Activated CD8-positive, alpha-beta memory T cell treated with anti-CD3 and anti-CD28 coated beads for 4 hours (primary cell): ENCODE measurements at regions not wholly inside any gene's neighbourhood (a gene's known extent, or its start where the extent isn't known, plus 50 kb on each side); places are given as distances from the start of the nearest gene placed in this dataset.
"Not testable (repeated sequence)": the region's sequence is repeated elsewhere in the genome, so short reads cannot be mapped to it uniquely, and the experiment has no call there.

Source experiments
- DNase-seq, 2 donors: peaks; one replicate each; pipeline ENCODE4 v3.0.0-alpha.2; 2020; ENCODE audit warnings: low read depth in 2 of 2

DNA sequence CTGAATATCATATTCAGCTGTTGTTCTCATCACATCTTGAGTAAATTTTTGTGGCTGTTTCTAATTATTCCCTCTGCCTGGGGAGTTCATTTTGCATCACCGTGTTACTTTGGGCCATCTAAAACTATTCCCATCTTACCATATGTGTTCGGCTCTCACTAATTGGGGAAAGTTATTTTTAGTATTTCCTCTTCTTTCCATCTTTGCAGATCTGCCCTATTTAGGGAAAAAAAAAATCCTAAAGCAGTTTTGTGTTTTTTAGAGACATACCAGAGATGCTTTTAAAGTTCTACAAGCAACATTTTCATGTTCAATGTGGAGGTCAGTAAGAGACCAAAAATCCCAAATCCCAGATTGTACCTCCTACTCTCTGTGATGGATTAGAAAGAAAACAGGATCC is 111.3 kb upstream of the NDUFV2 start:
- no peak for DNase-seq

DNA sequence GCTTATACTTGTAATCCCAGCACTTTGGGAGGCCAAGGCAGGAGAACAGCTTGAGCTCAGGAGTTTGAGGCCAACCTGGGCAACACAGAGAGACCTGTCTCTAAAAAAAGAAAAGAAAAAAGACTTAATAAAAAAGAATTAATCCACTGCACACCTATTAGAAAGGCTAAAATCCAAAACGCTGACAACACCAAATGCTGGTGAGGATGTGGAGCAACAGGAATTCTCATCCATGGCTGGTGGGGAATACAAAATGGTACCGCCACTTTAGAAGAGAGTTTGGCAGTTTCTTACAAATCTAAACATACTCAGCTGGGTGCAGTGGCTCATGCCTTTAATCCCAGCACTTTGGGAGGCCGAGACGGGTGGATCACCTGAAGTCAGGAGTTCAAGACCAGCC is 110.0 kb upstream of the NDUFV2 start:
- not testable (repeated sequence) for DNase-seq

DNA sequence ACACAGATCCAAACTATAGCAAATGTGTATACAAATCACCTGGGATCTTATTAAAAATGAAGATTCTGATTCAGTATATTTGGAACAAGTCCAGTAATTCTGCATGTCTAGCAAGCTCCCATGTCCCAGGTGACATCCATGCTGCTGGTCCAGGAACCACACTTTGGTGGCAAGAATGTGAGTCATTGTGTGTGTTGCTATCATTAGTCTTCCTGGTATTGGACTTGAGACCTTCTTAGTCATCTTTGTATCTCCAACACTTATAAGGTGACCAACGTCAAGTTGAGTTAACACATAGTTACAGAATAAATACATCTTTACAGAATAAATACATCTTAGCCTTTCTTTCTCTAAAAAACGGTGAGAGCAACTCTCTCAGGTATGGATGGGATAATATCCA is 107.9 kb upstream of the NDUFV2 start:
- no peak for DNase-seq

GRCh38 chr18:8995096-8995495 is 107.4 kb upstream of the NDUFV2 start:
- no peak for DNase-seq

DNA sequence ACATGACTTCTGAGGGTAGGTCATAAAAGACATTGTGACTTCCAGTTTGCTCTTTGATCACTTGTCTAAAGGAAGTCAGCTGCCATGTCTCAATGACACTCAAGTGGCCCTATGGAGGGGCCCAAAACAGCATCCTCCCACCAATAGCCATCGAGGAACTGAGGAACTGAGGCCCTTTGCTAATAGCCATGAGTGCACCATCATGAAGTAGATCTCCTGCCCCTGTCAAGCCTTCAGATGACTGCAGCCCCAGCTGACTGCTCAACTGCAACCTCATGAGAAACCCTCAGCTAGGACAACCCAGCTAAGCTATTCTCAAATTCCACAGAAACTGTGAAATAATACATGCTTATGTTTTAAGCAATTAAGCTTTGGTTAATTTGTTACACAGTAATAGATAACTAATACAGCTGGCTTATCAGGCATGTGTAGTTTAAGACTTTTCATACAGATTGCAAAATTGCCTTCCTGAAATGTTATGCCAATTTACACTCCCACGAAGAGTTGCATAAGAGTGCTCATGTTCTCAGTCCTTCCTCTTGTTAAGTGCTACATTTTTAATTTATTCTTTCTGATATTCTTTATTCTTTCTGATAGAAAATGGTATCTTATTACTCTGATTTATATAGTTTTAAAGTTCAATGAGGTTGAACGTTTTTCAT is 105.6 kb upstream of the NDUFV2 start:
- DNase-seq: no peak

DNA sequence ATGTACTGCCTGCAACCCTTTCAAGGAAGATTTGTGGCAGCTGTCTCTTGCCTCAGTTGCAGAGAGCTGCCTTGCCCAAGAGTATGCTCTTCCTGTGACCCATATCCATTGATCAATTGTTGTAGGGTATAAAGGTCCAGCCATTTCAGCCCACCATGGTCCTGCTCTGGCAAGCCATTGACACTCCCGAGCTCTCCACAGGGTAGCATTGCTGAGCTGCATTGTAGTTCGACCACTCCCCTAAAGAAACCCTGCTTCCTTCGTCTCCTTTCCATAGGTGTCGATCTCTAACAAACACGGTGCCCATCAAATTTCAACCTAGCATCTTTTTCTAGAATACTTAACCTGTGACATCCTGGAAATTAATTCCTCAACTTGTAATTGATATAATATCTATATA is 104.9 kb upstream of the NDUFV2 start:
- DNase-seq: no peak

- DNase-seq: no peak
Observed at GRCh38 chr18:8998481-8999217, 103.8 kb upstream of the NDUFV2 start.

GRCh38 chr18:8999872-9000271 is 102.6 kb upstream of the NDUFV2 start:
- DNase-seq: no peak

DNA sequence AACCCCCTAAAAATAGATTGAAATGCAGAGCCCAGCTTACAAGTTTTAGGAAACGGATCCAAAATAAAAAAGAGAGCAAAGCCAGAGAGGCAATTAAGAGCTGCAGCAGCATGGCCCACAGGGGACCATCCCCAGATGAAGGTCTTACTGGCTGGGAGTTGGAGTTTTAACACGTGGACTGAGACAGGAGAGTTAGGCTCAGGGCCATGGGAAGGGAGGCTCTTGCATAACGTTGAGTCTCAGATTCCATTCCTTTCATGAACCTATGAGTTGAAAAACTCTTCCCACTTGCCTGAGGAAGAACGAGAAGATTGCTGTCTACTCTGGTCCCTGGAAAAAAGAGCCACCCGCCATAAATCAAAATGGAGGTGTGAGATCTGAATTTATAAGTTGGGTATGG is 101.8 kb upstream of the NDUFV2 start:
- DNase-seq: no peak

DNA sequence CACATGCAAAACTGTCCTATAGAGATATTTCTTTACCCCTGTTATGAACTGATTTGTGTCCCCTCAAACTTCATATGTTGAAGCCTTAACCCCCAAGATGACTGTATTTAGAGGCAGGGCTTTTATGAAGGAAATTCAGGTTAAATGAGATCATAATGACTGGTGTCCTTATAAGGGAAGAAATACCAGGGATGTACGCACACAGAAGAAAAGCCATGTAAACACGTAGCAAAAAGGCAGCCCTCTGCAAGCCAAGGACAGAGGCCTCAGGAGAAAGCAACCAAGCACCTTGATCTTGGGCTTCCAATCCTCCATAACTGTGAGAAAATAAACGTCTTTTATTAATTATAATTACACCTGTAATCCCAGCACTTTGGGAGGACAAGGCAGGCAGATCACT is 101.3 kb upstream of the NDUFV2 start:
- DNase-seq: no peak

DNA sequence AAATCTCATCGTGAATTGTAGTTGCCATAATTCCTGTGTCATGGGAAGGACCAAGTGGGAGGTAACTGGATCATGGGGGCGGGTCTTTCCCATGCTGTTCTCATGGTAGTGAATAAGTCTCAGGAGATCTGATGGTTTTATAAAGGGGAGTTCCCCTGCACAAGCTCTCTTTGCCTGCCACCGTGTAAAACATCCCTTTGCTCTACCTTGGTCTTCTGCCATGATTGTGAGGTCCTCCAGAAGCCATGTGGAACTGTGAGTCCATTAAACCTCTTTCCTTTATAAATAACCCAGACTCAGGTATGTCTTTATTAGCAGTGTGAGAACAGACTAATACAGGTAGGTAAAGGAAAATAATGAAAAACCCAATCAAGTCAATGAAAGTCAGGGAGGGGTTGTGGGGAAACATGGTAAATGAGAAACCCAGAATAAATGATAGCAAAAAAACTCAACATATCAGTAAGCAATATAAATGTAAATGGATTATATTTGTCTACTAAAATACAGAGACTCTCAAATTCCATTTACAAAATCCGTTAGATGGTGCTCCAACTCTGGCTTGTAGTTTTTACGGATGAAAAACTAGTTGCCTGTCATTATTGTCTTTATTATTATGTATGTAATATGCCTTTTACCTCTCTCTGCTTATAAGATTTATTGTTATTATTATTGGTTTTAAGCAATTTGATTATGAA is 98.9 kb upstream of the NDUFV2 start:
- no peak for DNase-seq

DNA sequence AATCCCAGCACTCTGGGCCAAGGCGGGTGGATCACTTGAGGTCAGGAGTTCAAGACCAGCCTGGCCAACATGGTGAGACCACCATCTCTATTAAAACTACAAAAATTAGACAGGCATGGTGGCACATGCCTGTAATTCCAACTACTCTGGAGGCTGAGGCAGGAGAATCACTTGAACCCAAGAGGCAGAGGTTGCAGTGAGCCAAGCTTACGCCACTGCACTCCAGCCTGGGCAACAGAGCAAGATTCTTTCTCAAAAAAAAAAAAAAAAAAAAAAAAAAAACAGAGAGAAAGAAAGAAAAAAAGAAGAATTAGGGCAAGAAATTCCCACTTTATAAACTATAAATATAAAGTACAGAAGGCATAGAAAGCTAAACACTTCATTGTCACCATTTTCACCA is 98.2 kb upstream of the NDUFV2 start:
- DNase-seq: not testable (repeated sequence)

- not testable (repeated sequence) for DNase-seq
Observed at GRCh38 chr18:9007700-9008099, 94.8 kb upstream of the NDUFV2 start.

DNA sequence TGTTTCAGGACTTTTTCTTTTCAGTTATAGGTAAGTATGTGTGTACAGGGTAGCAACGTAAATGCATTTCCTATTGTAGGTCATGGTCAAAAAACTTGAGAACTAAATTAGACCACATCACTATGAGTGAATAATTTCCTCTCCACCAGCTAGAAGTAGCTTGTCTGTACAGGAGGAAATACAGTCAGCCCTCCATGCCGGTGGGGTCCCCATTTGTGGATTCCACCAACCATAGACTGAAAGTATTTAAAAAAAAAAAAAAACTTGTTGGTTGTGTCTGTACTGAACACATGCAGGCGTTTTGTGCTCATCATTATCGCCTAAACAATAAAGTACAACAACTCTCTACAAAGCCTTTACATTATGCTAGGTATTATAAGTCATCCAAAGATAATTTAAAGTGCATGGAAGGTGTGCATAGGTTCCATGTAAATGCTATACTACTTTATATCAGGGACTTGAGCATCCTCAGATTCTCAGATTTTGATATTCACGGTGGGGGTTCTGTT is 94.2 kb upstream of the NDUFV2 start:
- DNase-seq: no peak

GRCh38 chr18:9008709-9009635 is 93.5 kb upstream of the NDUFV2 start:
- DNase-seq: no peak

GRCh38 chr18:9009703-9010488 is 92.6 kb upstream of the NDUFV2 start:
- DNase-seq: no peak

DNA sequence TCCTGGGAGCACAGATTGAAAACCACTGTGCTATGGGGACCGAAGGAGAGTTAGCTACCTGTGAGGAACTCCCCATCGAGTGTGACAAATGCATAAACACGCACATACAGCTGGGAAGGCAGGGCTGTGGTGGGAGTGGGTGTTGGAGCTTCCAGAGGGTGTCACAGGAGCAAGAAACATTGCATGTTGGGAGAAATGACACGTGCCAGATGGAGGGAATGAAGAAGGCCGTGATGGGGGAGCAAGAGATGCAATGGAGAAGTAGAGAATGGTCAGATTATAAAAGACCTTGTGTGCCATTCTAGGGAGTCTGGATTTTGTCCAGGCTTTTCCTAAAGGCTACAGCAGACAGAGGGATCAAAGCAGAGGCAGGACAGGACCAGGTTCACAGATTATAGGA is 91.1 kb upstream of the NDUFV2 start:
- DNase-seq: no peak

GRCh38 chr18:9013926-9014373 is 88.5 kb upstream of the NDUFV2 start:
- DNase-seq: no peak

DNA sequence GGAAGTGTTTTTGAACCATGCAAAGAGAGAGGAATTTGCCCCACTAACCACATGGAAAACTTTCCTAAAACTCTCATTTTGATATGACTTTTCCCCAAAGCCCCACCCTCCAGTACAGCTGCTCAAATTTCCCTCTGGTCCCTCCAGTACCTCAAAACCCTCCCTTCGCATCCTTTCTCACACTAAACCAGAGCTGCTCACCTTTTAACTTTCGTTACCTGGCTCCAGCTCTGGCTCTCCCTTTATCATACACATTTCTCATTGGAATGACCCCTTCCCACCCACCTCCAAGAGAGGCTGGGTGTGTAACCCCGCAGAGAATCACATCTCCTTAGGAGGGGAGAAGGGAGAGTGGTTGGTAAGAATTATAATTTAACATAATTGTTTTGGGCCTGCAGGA is 86.8 kb upstream of the NDUFV2 start:
- no peak for DNase-seq

GRCh38 chr18:9016633-9017166 is 85.8 kb upstream of the NDUFV2 start:
- no peak for DNase-seq
